Neuronal stem cell (in vitro differentiated cells): ENCODE measurements at regions not wholly inside any gene's neighbourhood (a gene's known extent, or its start where the extent isn't known, plus 50 kb on each side); places are given as distances from the start of the nearest gene placed in this dataset.

Experiments used
- DNase-seq: peaks from one replicate; pipeline ENCODE4 v3.0.0-alpha.2; 2013; ENCODE audit warnings: low spot score
- H2AFZ ChIP-seq: one replicate; pipeline ENCODE4 v1.6.1; 2013; ENCODE audit warnings: mild to moderate bottlenecking, low read length, inconsistent platforms
- H2AK5ac ChIP-seq: 2 replicates; pipeline ENCODE4 v1.6.1; 2013; ENCODE audit warnings: low read depth, mild to moderate bottlenecking, inconsistent platforms, low read length, moderate library complexity, mixed read lengths
- H2BK120ac ChIP-seq: 2 replicates; pipeline ENCODE4 v1.6.1; 2013; ENCODE audit warnings: low read depth, mild to moderate bottlenecking, inconsistent platforms, low read length, moderate library complexity, mixed read lengths
- H2BK12ac ChIP-seq: one replicate; pipeline ENCODE4 v1.6.1; 2013; ENCODE audit warnings: low read length, inconsistent platforms
- H2BK15ac ChIP-seq: 2 replicates; pipeline ENCODE4 v1.6.1; 2013; ENCODE audit warnings: mild to moderate bottlenecking, low read length, inconsistent platforms, mixed read lengths
- H2BK5ac ChIP-seq: one replicate; pipeline ENCODE4 v1.6.1; 2013; ENCODE audit warnings: inconsistent platforms, mild to moderate bottlenecking, low read length, moderate library complexity
- H3K14ac ChIP-seq: one replicate; pipeline ENCODE4 v1.6.1; 2013; ENCODE audit warnings: low read length, inconsistent platforms
- H3K18ac ChIP-seq: 2 replicates; pipeline ENCODE4 v1.6.1; 2013; ENCODE audit warnings: low read length, inconsistent platforms
- H3K23ac ChIP-seq: 2 replicates; pipeline ENCODE4 v1.6.1; 2013; ENCODE audit warnings: low read depth, mild to moderate bottlenecking, mixed read lengths, low read length, inconsistent platforms; ENCODE audit not compliant: poor library complexity
- H3K27ac ChIP-seq: replicated peaks from 3 replicates; pipeline ENCODE4 v1.5.1; 2013; ENCODE audit warnings: low read length, inconsistent platforms
- H3K27me3 ChIP-seq, 3 experiments: 2 replicates each; pipeline ENCODE4 v1.6.1; 2013; ENCODE audit warnings: low read length in 3 of 3, mild to moderate bottlenecking in 2 of 3, inconsistent platforms in 1 of 3, low read depth in 1 of 3, mixed read lengths in 1 of 3, moderate library complexity in 1 of 3; ENCODE audit not compliant: control insufficient read depth in 3 of 3, insufficient read depth in 3 of 3
- H3K36me3 ChIP-seq, 2 donors: replicated peaks in 1 of 2; 2 replicates each; pipeline ENCODE4 v1.6.1; 2013; ENCODE audit warnings: low read length in 2 of 2; ENCODE audit not compliant: control insufficient read depth in 2 of 2, insufficient read depth in 2 of 2
- H3K4ac ChIP-seq: 2 replicates; pipeline ENCODE4 v1.6.1; 2013; ENCODE audit warnings: inconsistent platforms, mild to moderate bottlenecking, low read length, moderate library complexity
- H3K4me1 ChIP-seq, 2 donors: 1 replicate in 1 of 2; 2 replicates in 1 of 2; pipeline ENCODE4 v1.6.1; 2013; ENCODE audit warnings: low read length in 2 of 2, low read depth in 1 of 2; ENCODE audit not compliant: control insufficient read depth in 2 of 2, insufficient read depth in 1 of 2
- H3K4me2 ChIP-seq: one replicate; pipeline ENCODE4 v1.6.1; 2013; ENCODE audit warnings: mild to moderate bottlenecking, low read length, inconsistent platforms; ENCODE audit not compliant: insufficient read depth, poor library complexity, severe bottlenecking
- H3K4me3 ChIP-seq, 2 donors: 2 replicates each; pipeline ENCODE4 v1.5.1; 2013; ENCODE audit warnings: low read length in 2 of 2, mild to moderate bottlenecking in 2 of 2, inconsistent platforms in 1 of 2, moderate library complexity in 1 of 2
- H3K79me1 ChIP-seq: one replicate; pipeline ENCODE4 v1.6.1; 2013; ENCODE audit warnings: low read depth, mild to moderate bottlenecking, inconsistent platforms, low read length, moderate library complexity
- H3K9ac ChIP-seq: one replicate; pipeline ENCODE4 v1.6.1; 2013; ENCODE audit warnings: mild to moderate bottlenecking, low read depth, low read length, inconsistent platforms; ENCODE audit not compliant: poor library complexity
- H3K9me3 ChIP-seq, 2 donors: replicated peaks in 1 of 2; 2 replicates each; pipeline versions ENCODE3 to v1.6.1; 2013; ENCODE audit warnings: low read length in 2 of 2, mild to moderate bottlenecking in 2 of 2, inconsistent platforms in 1 of 2, low read depth in 1 of 2, mixed read lengths in 1 of 2, moderate library complexity in 1 of 2; ENCODE audit not compliant: control insufficient read depth in 2 of 2, insufficient read depth in 1 of 2
- H4K8ac ChIP-seq: one replicate; pipeline ENCODE4 v1.6.1; 2013; ENCODE audit warnings: low read depth, mild to moderate bottlenecking, inconsistent platforms, low read length, moderate library complexity
- H4K91ac ChIP-seq: one replicate; pipeline ENCODE4 v1.6.1; 2013; ENCODE audit warnings: low read length, low read depth, mild to moderate bottlenecking, inconsistent platforms; ENCODE audit not compliant: poor library complexity
- WGBS, 2 donors: extraction: QIAGEN DNeasy Blood & Tissue Kit; methylation state at CpG; one replicate each; pipeline ENCODE4 v1.1.7; 2013; ENCODE audit warnings: missing lambda C conversion rate in 2 of 2, mixed read lengths in 1 of 2; ENCODE audit not compliant: insufficient read length in 2 of 2, insufficient replicate concordance in 1 of 2; ENCODE audit errors: extremely low coverage in 2 of 2; 5-methylcytosine and 5-hydroxymethylcytosine counted together

GRCh38 chrX:40283981-40284380 lies 186.2 kb upstream of the BCOR start:
- H2AK5ac ChIP-seq, result no peak overlapping the region
- H3K4ac ChIP-seq, result no peak overlapping the region
- H4K91ac ChIP-seq, result no peak overlapping the region
- H2BK5ac ChIP-seq, result no peak overlapping the region
- no peak overlapping the region for H3K23ac ChIP-seq
- H2BK15ac ChIP-seq, result no peak overlapping the region
- no peaks in the 10 kb centered on the region for H3K36me3 ChIP-seq
- no peak overlapping the region for H4K8ac ChIP-seq
- H3K27ac ChIP-seq, result no peak overlapping the region
- H3K4me3 ChIP-seq, result no peak overlapping the region
- H2BK12ac ChIP-seq, result no peak overlapping the region
- H3K18ac ChIP-seq, result no peak overlapping the region
- peaks cover 0 to 4% (median 0%) of the 10 kb centered on the region in 3 experiments for H3K27me3 ChIP-seq
- no peak overlapping the region for H3K14ac ChIP-seq
- H3K9ac ChIP-seq, result no peak overlapping the region
- peaks cover 0 to 2% of the 10 kb centered on the region in 2 donors for H3K4me1 ChIP-seq
- H3K4me2 ChIP-seq, result no peak overlapping the region
- H2BK120ac ChIP-seq, result no peak overlapping the region
- no peak for DNase-seq
- WGBS, 2 donors, result no CpG with 5 or more reads among the region's 2 CpGs
- H2AFZ ChIP-seq, result no peak overlapping the region
- no peaks in the 10 kb centered on the region for H3K79me1 ChIP-seq
- H3K9me3 ChIP-seq, result no peaks in the 10 kb centered on the region

- no peak overlapping the region for H2AK5ac ChIP-seq
- no peaks in the 10 kb centered on the region for H3K9me3 ChIP-seq
- no peak overlapping the region for H4K8ac ChIP-seq
- H3K4me1 ChIP-seq, result peaks cover 0 to 2% of the 10 kb centered on the region in 2 donors
- H2BK15ac ChIP-seq, result no peak overlapping the region
- no peaks in the 10 kb centered on the region for H3K36me3 ChIP-seq
- H2BK120ac ChIP-seq, result no peak overlapping the region
- no peak overlapping the region for H3K4ac ChIP-seq
- WGBS, 2 donors, result no CpG with 5 or more reads among the region's 10 CpGs
- H2BK12ac ChIP-seq, result no peak overlapping the region
- H3K14ac ChIP-seq, result no peak overlapping the region
- H3K4me3 ChIP-seq, result no peak overlapping the region
- no peak overlapping the region for H4K91ac ChIP-seq
- no peaks in the 10 kb centered on the region for H3K79me1 ChIP-seq
- H3K18ac ChIP-seq, result no peak overlapping the region
- no peak overlapping the region for H2BK5ac ChIP-seq
- DNase-seq, result no peak
- H3K27ac ChIP-seq, result no peak overlapping the region
- H3K27me3 ChIP-seq, result peaks cover 0 to 4% (median 0%) of the 10 kb centered on the region in 3 experiments
- no peak overlapping the region for H3K23ac ChIP-seq
- H2AFZ ChIP-seq, result no peak overlapping the region
- no peak overlapping the region for H3K4me2 ChIP-seq
- H3K9ac ChIP-seq, result no peak overlapping the region
Observed at GRCh38 chrX:40282946-40283660, 185.3 kb upstream of the BCOR start.

DNA sequence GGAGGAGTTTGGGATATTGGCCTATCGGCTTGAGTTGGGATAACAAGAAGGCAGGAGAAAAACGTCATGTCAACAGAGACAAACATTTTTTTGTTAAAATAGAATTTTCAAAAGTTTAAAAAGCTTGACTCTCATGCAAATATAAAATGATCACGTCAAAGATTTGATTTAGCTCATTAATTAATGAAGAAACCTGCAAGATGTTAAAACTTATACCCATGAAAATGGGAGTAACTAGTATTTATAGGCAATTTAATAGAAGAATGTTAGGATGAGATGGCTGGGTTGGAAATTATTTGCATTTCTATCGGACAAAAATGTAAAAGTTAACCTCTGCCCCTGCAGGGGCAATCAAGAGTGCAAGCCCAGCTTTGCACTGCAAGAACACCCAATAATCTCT lies 184.6 kb upstream of the BCOR start:
- Histone ChIP-seq H2AFZ (no peak overlapping the region), H3K18ac (no peak overlapping the region), H2AK5ac (no peak overlapping the region), H3K79me1 (no peaks in the 10 kb centered on the region), H3K27ac (no peak overlapping the region), H2BK15ac (no peak overlapping the region), H3K23ac (no peak overlapping the region), H3K27me3 (peaks cover 0 to 4% (median 0%) of the 10 kb centered on the region in 3 experiments), H3K36me3 (no peaks in the 10 kb centered on the region), H4K91ac (no peak overlapping the region), H4K8ac (no peak overlapping the region), H2BK120ac (no peak overlapping the region), H3K4me1 (peaks cover 0 to 2% of the 10 kb centered on the region in 2 donors), H3K4me2 (no peak overlapping the region), H3K4ac (no peak overlapping the region), H3K14ac (no peak overlapping the region), H3K9me3 (no peaks in the 10 kb centered on the region), H3K4me3 (no peak overlapping the region), H3K9ac (no peak overlapping the region), H2BK5ac (no peak overlapping the region), H2BK12ac (no peak overlapping the region)
- no CpG with 5 or more reads among the region's 4 CpGs for WGBS, 2 donors
- no peak for DNase-seq

- H3K9ac ChIP-seq, result no peak overlapping the region
- peaks cover 0 to 2% of the 10 kb centered on the region in 2 donors for H3K4me1 ChIP-seq
- no peak overlapping the region for H2BK5ac ChIP-seq
- no peak overlapping the region for H3K4me2 ChIP-seq
- no peak overlapping the region for H4K91ac ChIP-seq
- H2AK5ac ChIP-seq, result no peak overlapping the region
- H3K27me3 ChIP-seq, result peaks cover 0 to 4% (median 0%) of the 10 kb centered on the region in 3 experiments
- H2BK120ac ChIP-seq, result no peak overlapping the region
- H2BK12ac ChIP-seq, result no peak overlapping the region
- H3K36me3 ChIP-seq, result no peaks in the 10 kb centered on the region
- no peak overlapping the region for H2AFZ ChIP-seq
- no peak for DNase-seq
- H3K4ac ChIP-seq, result no peak overlapping the region
- no peak overlapping the region for H3K18ac ChIP-seq
- no peak overlapping the region for H3K27ac ChIP-seq
- H4K8ac ChIP-seq, result no peak overlapping the region
- no peaks in the 10 kb centered on the region for H3K79me1 ChIP-seq
- no peak overlapping the region for H3K23ac ChIP-seq
- WGBS, 2 donors, result no CpG with 5 or more reads among the region's 4 CpGs
- no peak overlapping the region for H3K4me3 ChIP-seq
- H3K9me3 ChIP-seq, result no peaks in the 10 kb centered on the region
- H2BK15ac ChIP-seq, result no peak overlapping the region
- H3K14ac ChIP-seq, result no peak overlapping the region
Observed at GRCh38 chrX:40281336-40282005, 183.7 kb upstream of the BCOR start.
